Peyer's patch (tissue), 4 donors: ENCODE measurements at regions not wholly inside any gene's neighbourhood (a gene's known extent, or its start where the extent isn't known, plus 50 kb on each side); places are given as distances from the start of the nearest gene placed in this dataset.
"Not testable (repeated sequence)": the region's sequence is repeated elsewhere in the genome, so short reads cannot be mapped to it uniquely, and the experiment has no call there.

Source experiments
- POLR2A ChIP-seq, 2 donors: fragments of 450-650 bp; IDR thresholded peaks; one replicate each; pipeline ENCODE4 v1.5.1; 2017; ENCODE audit warnings: antibody characterized with exemption in 2 of 2, mild to moderate bottlenecking in 2 of 2, moderate library complexity in 2 of 2
- TF ChIP-seq, protein P1 (sequence below), 6 experiments: fragments of 450-650 bp in 4 of 6; fragments of 200-600 bp in 2 of 6; sonication (generic) in 1 of 6; IDR thresholded peaks; one replicate each; pipeline ENCODE4 v1.5.1; 2017 to 2019; ENCODE audit warnings: antibody characterized with exemption in 6 of 6, mild to moderate bottlenecking in 3 of 6, moderate library complexity in 1 of 6

DNA sequence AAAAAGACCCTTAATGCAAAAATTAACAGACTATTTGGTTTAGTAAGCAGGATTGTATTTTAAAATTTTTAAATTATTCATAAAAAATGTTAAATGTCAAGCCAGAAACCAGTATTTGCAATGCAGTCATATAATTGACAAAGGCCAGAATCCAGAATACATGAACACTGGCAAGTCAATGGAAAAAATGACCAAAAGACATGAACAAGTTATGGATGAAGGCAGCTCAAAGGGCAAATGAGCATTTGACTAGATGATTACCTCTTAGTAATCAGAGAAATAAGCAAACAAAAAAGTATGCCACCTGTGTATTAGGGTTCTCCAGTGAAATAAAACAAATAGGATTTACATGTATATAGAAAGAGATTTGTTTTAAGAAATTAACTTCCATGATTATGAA is 80.9 kb upstream of the PLGLB2 start:
- TF ChIP-seq, protein P1, sequence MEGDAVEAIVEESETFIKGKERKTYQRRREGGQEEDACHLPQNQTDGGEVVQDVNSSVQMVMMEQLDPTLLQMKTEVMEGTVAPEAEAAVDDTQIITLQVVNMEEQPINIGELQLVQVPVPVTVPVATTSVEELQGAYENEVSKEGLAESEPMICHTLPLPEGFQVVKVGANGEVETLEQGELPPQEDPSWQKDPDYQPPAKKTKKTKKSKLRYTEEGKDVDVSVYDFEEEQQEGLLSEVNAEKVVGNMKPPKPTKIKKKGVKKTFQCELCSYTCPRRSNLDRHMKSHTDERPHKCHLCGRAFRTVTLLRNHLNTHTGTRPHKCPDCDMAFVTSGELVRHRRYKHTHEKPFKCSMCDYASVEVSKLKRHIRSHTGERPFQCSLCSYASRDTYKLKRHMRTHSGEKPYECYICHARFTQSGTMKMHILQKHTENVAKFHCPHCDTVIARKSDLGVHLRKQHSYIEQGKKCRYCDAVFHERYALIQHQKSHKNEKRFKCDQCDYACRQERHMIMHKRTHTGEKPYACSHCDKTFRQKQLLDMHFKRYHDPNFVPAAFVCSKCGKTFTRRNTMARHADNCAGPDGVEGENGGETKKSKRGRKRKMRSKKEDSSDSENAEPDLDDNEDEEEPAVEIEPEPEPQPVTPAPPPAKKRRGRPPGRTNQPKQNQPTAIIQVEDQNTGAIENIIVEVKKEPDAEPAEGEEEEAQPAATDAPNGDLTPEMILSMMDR (IDR thresholded peaks at IDR 0.05), result not testable (repeated sequence)
- TF ChIP-seq POLR2A (IDR thresholded peaks at IDR 0.05), result not testable (repeated sequence)
